HEK293T (cell line): ENCODE measurements at regions not wholly inside any gene's neighbourhood (a gene's known extent, or its start where the extent isn't known, plus 50 kb on each side); places are given as distances from the start of the nearest gene placed in this dataset.

ENCODE experiments used
- CTCF ChIA-PET: fragments of 350-600 bp; formaldehyde crosslinking; extraction: SDS; loops from one replicate; lab custom pipeline; 2021; ENCODE audit warnings: antibody characterized with exemption, inconsistent platforms; lab: Yijun Ruan, JAX
- POLR2A ChIA-PET: fragments of 350-600 bp; formaldehyde crosslinking; extraction: SDS; loops from one replicate; lab custom pipeline; 2020; ENCODE audit warnings: antibody characterized with exemption, inconsistent platforms; lab: Yijun Ruan, JAX
- DNase-seq: peaks from one replicate; pipeline ENCODE4 v3.0.0; 2012; ENCODE audit warnings: mixed read lengths; ENCODE audit errors: extremely low spot score
- ARNT ChIP-seq: fragments of 450-650 bp; IDR thresholded peaks from 2 replicates; pipeline ENCODE4 v1.6.1; 2017; ENCODE audit warnings: mild to moderate bottlenecking
- BHLHE40 ChIP-seq: fragments of 450-650 bp; IDR thresholded peaks from 2 replicates; pipeline ENCODE4 v1.6.1; 2016; ENCODE audit warnings: mild to moderate bottlenecking, moderate library complexity, borderline replicate concordance
- CTBP1 ChIP-seq: fragments of 450-650 bp; IDR thresholded peaks from 2 replicates; pipeline ENCODE4 v1.6.1; 2016; ENCODE audit warnings: borderline replicate concordance
- ELF4 ChIP-seq: fragments of 450-650 bp; IDR thresholded peaks from 2 replicates; pipeline ENCODE4 v1.6.1; 2017; ENCODE audit warnings: antibody characterized with exemption
- FOXA1 ChIP-seq: fragments of 450-650 bp; IDR thresholded peaks from 2 replicates; pipeline ENCODE4 v1.6.1; 2016; ENCODE audit warnings: mild to moderate bottlenecking
- FOXK2 ChIP-seq: fragments of 450-650 bp; IDR thresholded peaks from 2 replicates; pipeline ENCODE4 v1.6.1; 2016; ENCODE audit warnings: mild to moderate bottlenecking
- FOXM1 ChIP-seq: fragments of 450-650 bp; IDR thresholded peaks from 2 replicates; pipeline ENCODE4 v1.6.1; 2017; ENCODE audit warnings: mild to moderate bottlenecking, borderline replicate concordance
- HDGF ChIP-seq: fragments of 450-650 bp; IDR thresholded peaks from 2 replicates; pipeline ENCODE4 v1.6.1; 2017; ENCODE audit warnings: antibody characterized with exemption, borderline replicate concordance
- L3MBTL2 ChIP-seq: fragments of 450-650 bp; conservative IDR thresholded peaks from 2 replicates; pipeline ENCODE4 v1.6.1; 2016; ENCODE audit warnings: mild to moderate bottlenecking
- LEF1 ChIP-seq: fragments of 450-650 bp; IDR thresholded peaks from 2 replicates; pipeline ENCODE4 v1.6.1; 2017; ENCODE audit warnings: mild to moderate bottlenecking, borderline replicate concordance
- NFRKB ChIP-seq: fragments of 450-650 bp; IDR thresholded peaks from 2 replicates; pipeline ENCODE4 v1.6.1; 2016; ENCODE audit warnings: mild to moderate bottlenecking, moderate library complexity
- PKNOX1 ChIP-seq: fragments of 450-650 bp; IDR thresholded peaks from 2 replicates; pipeline ENCODE4 v1.6.1; 2016
- SP1 ChIP-seq: fragments of 450-650 bp; IDR thresholded peaks from 2 replicates; pipeline ENCODE4 v1.6.1; 2017
- SUZ12 ChIP-seq: fragments of 450-650 bp; IDR thresholded peaks from 2 replicates; pipeline ENCODE4 v1.6.1; 2016; ENCODE audit warnings: mild to moderate bottlenecking
- TARDBP ChIP-seq: fragments of 450-650 bp; IDR thresholded peaks from 2 replicates; pipeline ENCODE4 v1.6.1; 2016
- ZNF384 ChIP-seq: fragments of 450-650 bp; IDR thresholded peaks from 2 replicates; pipeline ENCODE4 v1.6.1; 2016

DNA sequence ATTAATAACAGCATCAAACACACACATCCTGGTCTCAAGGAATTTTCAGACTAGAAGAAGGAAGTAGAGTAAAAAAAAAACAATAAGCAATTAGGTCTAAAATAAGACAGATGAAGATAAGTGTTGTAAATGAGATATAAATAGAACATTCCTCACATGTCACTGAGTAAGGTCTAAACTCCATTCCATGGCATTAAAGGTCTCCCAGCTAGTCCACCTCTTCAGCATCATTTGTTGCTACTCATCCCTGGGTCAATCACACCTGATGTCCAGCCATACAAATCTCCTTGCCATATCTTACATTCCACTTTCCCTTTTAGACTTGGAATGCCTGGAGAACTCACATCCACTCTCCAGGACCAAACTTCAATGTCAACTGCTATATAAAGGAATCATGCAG is 214.1 kb upstream of the KLF4 start:
- DNase-seq, result no peak
- ChIA-PET CTCF (no interaction called here), POLR2A (no interaction called here)
- no peak for TF ChIP-seq SUZ12
- no peak for TF ChIP-seq ELF4
- TF ChIP-seq TARDBP, result no peak
- no peak for TF ChIP-seq HDGF
- TF ChIP-seq BHLHE40, result no peak
- TF ChIP-seq LEF1, result no peak
- TF ChIP-seq CTBP1, result no peak

DNA sequence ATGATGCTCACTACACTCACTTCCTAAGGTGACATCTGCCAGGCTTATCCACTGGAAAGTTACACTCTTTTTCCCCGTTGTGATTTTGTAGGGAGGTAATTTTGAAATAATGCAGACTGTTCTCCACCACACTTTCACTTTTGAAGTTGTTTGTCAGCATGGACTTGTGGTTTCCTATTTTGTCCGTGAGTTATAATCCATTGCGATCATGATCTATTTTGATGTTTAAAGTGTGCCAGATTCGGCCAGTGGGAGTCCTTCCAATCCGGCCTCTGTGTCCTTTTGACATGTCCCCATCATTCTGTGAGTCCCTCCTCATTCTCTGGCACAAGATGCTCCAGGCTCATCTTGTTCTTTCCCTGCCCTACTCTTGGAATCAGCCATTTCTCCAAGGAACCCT is 211.3 kb upstream of the KLF4 start:
- TF ChIP-seq LEF1 (no peak), NFRKB (no peak), ELF4 (no peak), SP1 (no peak), HDGF (no peak), CTBP1 (no peak), ZNF384 (no peak), SUZ12 (no peak), FOXA1 (no peak), ARNT (no peak), PKNOX1 (no peak), TARDBP (no peak), BHLHE40 (no peak), L3MBTL2 (no peak), FOXM1 (no peak), FOXK2 (no peak)
- POLR2A ChIA-PET, result no interaction called here
- CTCF ChIA-PET, result no interaction called here
- no peak for DNase-seq

DNA sequence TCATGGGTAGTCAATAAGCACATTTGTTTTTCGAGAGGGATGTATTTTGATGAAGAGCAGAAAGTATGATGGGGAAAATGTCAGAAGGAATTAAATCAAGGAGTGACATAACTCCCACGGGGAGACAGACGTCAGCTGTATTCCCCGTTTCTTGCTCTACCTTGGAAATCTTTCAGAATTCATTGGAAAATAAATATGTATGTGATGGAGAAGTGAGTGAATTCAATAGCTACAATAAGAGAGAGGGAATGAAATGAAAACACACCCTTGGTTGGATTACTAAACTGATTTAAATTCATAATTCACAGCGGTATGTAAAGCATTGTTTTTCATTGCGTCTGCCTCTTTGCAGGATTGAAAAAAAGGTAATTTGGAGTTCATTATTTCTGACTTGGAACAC is 209.7 kb upstream of the KLF4 start:
- POLR2A ChIA-PET, result no interaction called here
- CTCF ChIA-PET, result no interaction called here

DNA sequence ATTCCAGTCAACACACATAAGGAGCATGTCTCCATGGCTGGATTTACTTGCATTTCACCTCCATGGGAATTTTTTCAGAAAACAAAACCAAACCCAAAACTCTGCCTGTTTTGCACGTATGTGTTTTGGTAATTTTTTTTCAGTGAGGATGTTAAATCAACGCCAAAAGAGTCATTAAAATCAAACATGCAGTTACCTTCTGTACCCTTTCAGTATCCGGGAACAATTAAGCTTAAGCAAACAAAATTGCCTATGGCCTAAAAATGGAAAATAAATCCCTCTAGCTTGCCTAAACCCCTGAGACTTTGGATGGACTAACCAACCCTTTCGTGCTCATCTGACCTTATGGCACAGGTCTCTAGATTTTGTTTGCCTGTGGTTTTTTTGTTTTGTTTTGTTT is 209.2 kb upstream of the KLF4 start:
- POLR2A ChIA-PET, result no interaction called here
- no peak for TF ChIP-seq ELF4
- TF ChIP-seq FOXM1, result no peak
- TF ChIP-seq NFRKB, result no peak
- TF ChIP-seq TARDBP, result no peak
- TF ChIP-seq FOXA1, result no peak
- no peak for TF ChIP-seq ARNT
- no peak for TF ChIP-seq FOXK2
- TF ChIP-seq HDGF, result no peak
- no peak for TF ChIP-seq PKNOX1
- no peak for TF ChIP-seq SUZ12
- no peak for TF ChIP-seq ZNF384
- no peak for TF ChIP-seq CTBP1
- TF ChIP-seq SP1, result no peak
- no peak for TF ChIP-seq LEF1
- CTCF ChIA-PET, result no interaction called here
- DNase-seq, result no peak

More for the DNA sequence above, 209.7 kb upstream of the KLF4 start:
- DNase-seq, result no peak
- no peak for TF ChIP-seq SUZ12

- no peak for TF ChIP-seq CTBP1
- no peak for TF ChIP-seq LEF1
- no peak for TF ChIP-seq BHLHE40
- no peak for TF ChIP-seq PKNOX1
- TF ChIP-seq TARDBP, result no peak
- TF ChIP-seq FOXA1, result no peak
- TF ChIP-seq HDGF, result no peak
- no peak for TF ChIP-seq SP1
- no peak for TF ChIP-seq SUZ12
- no peak for TF ChIP-seq FOXK2
- no peak for TF ChIP-seq ELF4
- no peak for TF ChIP-seq NFRKB
- TF ChIP-seq ZNF384, result no peak
- TF ChIP-seq FOXM1, result no peak
- no peak for TF ChIP-seq L3MBTL2
- ChIA-PET CTCF (no interaction called here), POLR2A (no interaction called here)
- no peak for DNase-seq
Measured at GRCh38 chr9:107696302-107696701, 206.7 kb upstream of the KLF4 start.

DNA sequence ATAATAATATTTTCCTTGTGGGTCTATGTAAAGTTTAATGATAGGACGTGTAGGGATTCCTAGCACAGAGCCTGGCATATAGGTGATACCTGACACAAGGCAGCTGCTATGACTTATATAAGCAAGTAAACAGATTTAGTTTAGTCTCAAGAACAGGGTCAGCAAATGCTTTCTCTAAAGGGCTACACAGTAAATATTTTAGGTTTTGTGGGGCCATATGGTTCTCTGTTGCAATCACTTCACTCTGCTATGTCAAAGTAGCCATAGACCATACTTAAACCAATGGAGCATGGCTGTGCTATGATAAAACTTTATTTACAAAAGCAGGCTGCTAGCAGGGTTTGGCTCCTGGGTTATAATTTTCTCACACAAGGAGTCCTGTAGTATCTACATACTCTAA is 204.8 kb upstream of the KLF4 start:
- TF ChIP-seq NFRKB (no peak), FOXK2 (no peak), ZNF384 (no peak), LEF1 (no peak), TARDBP (no peak), ARNT (no peak), BHLHE40 (no peak), HDGF (no peak), PKNOX1 (no peak), FOXA1 (no peak), CTBP1 (no peak)
- no peak for DNase-seq
- CTCF ChIA-PET, result no interaction called here
- POLR2A ChIA-PET, result no interaction called here
